HFF-Myc (cell line): ENCODE measurements at regions not wholly inside any gene's neighbourhood (a gene's known extent, or its start where the extent isn't known, plus 50 kb on each side); places are given as distances from the start of the nearest gene placed in this dataset.

Experiments used
- DNase-seq: peaks from one replicate; pipeline ENCODE4 v3.0.0-alpha.2; 2011; ENCODE audit warnings: low read depth; ENCODE audit errors: extremely low read depth
- H3K4me3 ChIP-seq: replicated peaks from 2 replicates; pipeline ENCODE4 v1.5.1; 2011; ENCODE audit warnings: low read depth, mild to moderate bottlenecking, control low read depth, low read length
- TF ChIP-seq, protein P1 (sequence below): IDR thresholded peaks from 2 replicates; pipeline ENCODE4 v1.5.1; 2012; ENCODE audit warnings: mild to moderate bottlenecking, low read depth, low read length, control low read depth; ENCODE audit errors: missing control alignments

DNA sequence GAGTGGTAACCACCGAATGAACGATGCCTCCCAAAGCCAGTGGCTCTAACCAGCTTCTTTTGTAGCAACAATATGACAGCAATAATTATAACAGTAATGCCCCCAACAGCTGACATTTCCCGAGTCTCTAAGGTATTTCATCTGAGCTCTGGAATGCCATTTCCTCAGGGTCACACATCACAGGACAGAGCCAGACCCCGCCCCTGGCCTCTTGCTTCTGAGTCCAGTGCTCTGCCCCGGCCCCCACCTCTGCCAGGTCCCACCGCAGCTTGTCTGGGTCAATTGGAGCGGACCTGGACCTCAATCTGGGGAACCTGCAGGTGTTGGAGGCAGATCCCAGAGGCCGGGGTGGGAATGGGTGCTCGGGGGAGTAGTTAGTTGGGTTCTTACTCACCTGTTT is 63.8 kb downstream of the IGLL1 start:
- TF ChIP-seq, protein P1, sequence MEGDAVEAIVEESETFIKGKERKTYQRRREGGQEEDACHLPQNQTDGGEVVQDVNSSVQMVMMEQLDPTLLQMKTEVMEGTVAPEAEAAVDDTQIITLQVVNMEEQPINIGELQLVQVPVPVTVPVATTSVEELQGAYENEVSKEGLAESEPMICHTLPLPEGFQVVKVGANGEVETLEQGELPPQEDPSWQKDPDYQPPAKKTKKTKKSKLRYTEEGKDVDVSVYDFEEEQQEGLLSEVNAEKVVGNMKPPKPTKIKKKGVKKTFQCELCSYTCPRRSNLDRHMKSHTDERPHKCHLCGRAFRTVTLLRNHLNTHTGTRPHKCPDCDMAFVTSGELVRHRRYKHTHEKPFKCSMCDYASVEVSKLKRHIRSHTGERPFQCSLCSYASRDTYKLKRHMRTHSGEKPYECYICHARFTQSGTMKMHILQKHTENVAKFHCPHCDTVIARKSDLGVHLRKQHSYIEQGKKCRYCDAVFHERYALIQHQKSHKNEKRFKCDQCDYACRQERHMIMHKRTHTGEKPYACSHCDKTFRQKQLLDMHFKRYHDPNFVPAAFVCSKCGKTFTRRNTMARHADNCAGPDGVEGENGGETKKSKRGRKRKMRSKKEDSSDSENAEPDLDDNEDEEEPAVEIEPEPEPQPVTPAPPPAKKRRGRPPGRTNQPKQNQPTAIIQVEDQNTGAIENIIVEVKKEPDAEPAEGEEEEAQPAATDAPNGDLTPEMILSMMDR: no peak
- H3K4me3 ChIP-seq: no peak overlapping the region
- no peak for DNase-seq

DNA sequence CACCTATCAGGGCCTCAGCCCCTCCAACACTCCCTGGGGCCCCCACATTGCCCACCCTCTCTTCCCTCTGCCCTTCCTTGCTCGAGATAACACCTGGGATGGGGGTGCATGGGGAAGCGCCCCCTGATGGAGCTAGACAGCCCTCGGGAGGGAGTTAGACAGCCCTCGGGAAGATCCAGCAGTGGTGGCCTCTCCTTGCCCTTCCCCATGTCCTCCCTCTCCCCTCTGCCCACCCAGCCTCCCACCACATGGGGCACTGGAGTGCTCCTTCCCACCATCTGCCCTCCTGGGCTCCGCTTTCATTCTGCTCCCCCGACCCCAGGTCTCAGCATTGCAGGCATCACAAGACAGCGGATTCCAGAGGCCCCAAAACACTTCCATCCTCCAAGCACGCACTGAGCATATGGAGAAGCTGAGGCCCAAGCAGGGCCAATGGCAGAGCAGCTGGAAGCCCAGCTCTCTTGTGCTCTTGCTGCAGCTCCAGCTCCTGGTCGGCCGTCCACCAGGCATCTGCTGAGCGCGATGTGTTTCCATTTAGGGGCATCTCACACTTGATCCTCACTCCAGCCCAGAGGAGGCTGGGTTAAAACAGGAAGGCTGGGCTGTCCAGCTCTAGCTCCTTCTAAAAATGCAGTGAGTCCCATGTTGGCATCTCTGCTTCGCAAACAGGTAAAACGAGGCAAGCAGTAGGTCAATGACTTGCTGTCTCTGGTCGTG is 65.6 kb downstream of the IGLL1 start:
- no peak for DNase-seq
- H3K4me3 ChIP-seq: no peak overlapping the region
- TF ChIP-seq, protein P1: no peak

DNA sequence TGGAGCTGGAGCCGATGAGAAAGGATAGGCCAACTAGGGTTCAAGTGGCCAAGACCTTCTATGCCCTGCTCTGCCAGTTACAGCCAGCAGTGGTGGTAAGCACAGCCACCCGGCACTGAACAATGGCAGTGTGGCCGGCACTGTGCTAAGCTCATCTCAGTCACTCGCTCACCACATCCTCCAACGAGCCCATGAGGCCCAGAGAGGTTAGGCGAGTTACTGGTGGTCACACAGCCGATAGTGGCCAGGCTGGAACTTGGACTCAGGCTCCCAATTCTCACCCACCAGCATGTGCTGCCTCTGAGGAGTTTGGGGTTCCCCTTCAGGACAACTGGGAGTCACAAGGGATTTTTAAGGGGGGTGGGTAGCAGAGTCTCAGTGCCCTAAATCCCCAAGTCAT is 66.4 kb downstream of the IGLL1 start:
- DNase-seq: no peak
- TF ChIP-seq, protein P1: no peak
- no peak overlapping the region for H3K4me3 ChIP-seq

DNA sequence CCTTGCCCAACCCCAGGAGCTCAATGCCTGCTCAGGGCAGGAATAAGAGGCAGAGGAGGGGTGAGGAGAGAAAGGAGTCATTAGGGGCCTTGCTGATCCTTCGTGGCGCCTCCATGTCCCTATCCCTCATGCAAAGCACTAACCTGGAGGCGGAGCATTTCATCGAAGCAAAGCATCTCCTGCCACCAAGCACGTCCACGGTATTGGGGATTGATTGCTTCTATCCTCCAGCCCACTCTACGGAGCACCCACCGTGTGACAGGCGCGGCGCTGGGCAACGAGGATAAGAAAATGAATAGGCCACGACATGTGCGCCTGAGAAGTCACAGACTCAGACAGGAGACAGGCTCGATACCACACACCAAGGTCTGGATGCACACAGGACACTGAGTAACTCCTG is 67.0 kb downstream of the IGLL1 start:
- DNase-seq: no peak
- H3K4me3 ChIP-seq: no peak overlapping the region
- TF ChIP-seq, protein P1: no peak

DNA sequence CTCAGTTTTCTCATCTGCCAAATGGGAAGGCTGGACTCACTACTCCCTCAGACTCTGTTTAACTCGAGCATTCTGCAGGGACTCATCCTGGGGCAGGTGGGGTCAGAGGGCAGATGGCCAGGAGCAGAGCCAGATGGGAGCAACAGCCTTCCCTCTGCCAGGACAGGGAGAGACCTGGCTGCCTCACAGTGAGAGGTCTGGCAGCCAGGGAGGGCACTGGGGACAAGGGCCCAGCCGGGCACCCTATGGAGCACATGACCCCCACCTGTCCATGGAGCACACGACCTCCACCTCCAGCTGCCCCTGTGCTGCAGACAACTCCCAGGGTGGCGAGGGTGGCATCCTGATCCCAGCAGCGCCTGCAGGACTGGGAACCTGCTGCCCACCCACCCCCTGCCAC is 67.4 kb downstream of the IGLL1 start:
- H3K4me3 ChIP-seq: no peak overlapping the region
- no peak for DNase-seq
- TF ChIP-seq, protein P1: no peak

DNA sequence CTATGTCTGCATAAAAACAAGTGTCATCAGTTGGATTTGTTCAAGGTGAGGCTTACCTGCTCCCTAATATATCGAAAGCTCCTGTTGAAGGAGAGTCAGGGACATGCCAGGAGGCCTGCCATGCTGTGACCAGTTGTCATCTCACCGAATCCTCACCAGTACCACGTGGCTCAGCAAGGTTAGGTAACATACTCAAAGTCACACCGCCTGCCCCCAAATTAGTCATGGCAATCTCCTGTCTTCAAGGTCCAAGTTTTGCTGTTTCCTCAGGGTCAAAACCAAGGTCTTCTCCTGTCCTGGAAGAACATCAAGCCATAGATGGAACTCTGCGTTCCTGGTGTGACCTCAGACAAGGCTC is 67.8 kb downstream of the IGLL1 start:
- no peak for DNase-seq
- H3K4me3 ChIP-seq: no peak overlapping the region
- TF ChIP-seq, protein P1: no peak
